SK-N-SH treated with all-trans-retinoic acid at 6 μM for 48 hours (cell line): ENCODE measurements at regions not wholly inside any gene's neighbourhood (a gene's known extent, or its start where the extent isn't known, plus 50 kb on each side); places are given as distances from the start of the nearest gene placed in this dataset.
A peak's percentile ranks its signal among the peaks of the same experiment; 100 is the strongest.

ENCODE experiments used
- ATAC-seq: fragments of 200-7000 bp; cut with Tn5 transposase; 3 replicates; pipeline ENCODE4 v1.9.1; 2020; ENCODE audit warnings: mild to moderate bottlenecking, moderate library complexity
- ARNTL ChIP-seq: fragments of 450-650 bp; formaldehyde crosslinking; IDR thresholded peaks from 2 replicates; pipeline ENCODE4 v1.5.0; 2020; ENCODE audit warnings: low read depth, mild to moderate bottlenecking, moderate library complexity, borderline replicate concordance
- BACH2 ChIP-seq: fragments of 250-450 bp; sonication (Bioruptor Pico); IDR thresholded peaks from 2 replicates; pipeline ENCODE4 v1.9.0; 2021; ENCODE audit warnings: mild to moderate bottlenecking, borderline replicate concordance
- CREB5 ChIP-seq: fragments of 250-450 bp; sonication (Bioruptor Pico); IDR thresholded peaks from 2 replicates; pipeline ENCODE4 v1.5.1; 2020; ENCODE audit warnings: low read depth, mild to moderate bottlenecking, moderate library complexity
- CSDC2 ChIP-seq: fragments of 250-450 bp; sonication (Bioruptor Pico); IDR thresholded peaks from 2 replicates; pipeline ENCODE4 v1.5.0; 2020; ENCODE audit warnings: mild to moderate bottlenecking, moderate library complexity
- ESRRG ChIP-seq: fragments of 250-450 bp; sonication (Bioruptor Pico); IDR thresholded peaks from 2 replicates; pipeline ENCODE4 v1.6.1; 2021; ENCODE audit warnings: mild to moderate bottlenecking
- GLIS3 ChIP-seq: fragments of 250-450 bp; sonication (Bioruptor Pico); IDR thresholded peaks from 2 replicates; pipeline ENCODE4 v1.5.0; 2020; ENCODE audit warnings: mild to moderate bottlenecking, moderate library complexity
- ISL1 ChIP-seq: fragments of 250-450 bp; sonication (Bioruptor Pico); IDR thresholded peaks from 2 replicates; pipeline ENCODE4 v2.1.2; 2022; ENCODE audit warnings: mild to moderate bottlenecking, moderate library complexity
- OSR1 ChIP-seq: fragments of 250-450 bp; sonication (Bioruptor Pico); IDR thresholded peaks from 2 replicates; pipeline ENCODE4 v1.8.0; 2022; ENCODE audit warnings: moderate library complexity, mild to moderate bottlenecking, inconsistent platforms
- POU6F1 ChIP-seq: fragments of 250-450 bp; sonication (Bioruptor Pico); IDR thresholded peaks from 2 replicates; pipeline ENCODE4 v1.8.0; 2021; ENCODE audit warnings: low read depth, mild to moderate bottlenecking, moderate library complexity, borderline replicate concordance
- PPARA ChIP-seq: fragments of 250-450 bp; sonication (Bioruptor Pico); IDR thresholded peaks from 2 replicates; pipeline ENCODE4 v1.5.0; 2020; ENCODE audit warnings: mild to moderate bottlenecking, borderline replicate concordance
- RARB ChIP-seq: fragments of 250-450 bp; sonication (Bioruptor Pico); IDR thresholded peaks from 2 replicates; pipeline ENCODE4 v1.8.0; 2021; ENCODE audit warnings: mild to moderate bottlenecking, moderate library complexity
- SNAI2 ChIP-seq: fragments of 250-450 bp; sonication (Bioruptor Pico); IDR thresholded peaks from 2 replicates; pipeline ENCODE4 v1.5.0; 2020; ENCODE audit warnings: mild to moderate bottlenecking, moderate library complexity
- TCF4 ChIP-seq: fragments of 250-450 bp; sonication (Bioruptor Pico); IDR thresholded peaks from 2 replicates; pipeline ENCODE4 v1.8.0; 2021; ENCODE audit warnings: mild to moderate bottlenecking, moderate library complexity, borderline replicate concordance
- TOX ChIP-seq: fragments of 250-450 bp; sonication (Bioruptor Pico); IDR thresholded peaks from 2 replicates; pipeline ENCODE4 v1.8.0; 2021; ENCODE audit warnings: mild to moderate bottlenecking, moderate library complexity, borderline replicate concordance
- ZC3H10 ChIP-seq: fragments of 250-450 bp; sonication (Bioruptor Pico); IDR thresholded peaks from 2 replicates; pipeline ENCODE4 v1.5.1; 2021; ENCODE audit warnings: mild to moderate bottlenecking, moderate library complexity
- ZFP3 ChIP-seq: fragments of 250-450 bp; sonication (Bioruptor Pico); IDR thresholded peaks from 2 replicates; pipeline ENCODE4 v1.5.0; 2020; ENCODE audit warnings: mild to moderate bottlenecking, moderate library complexity
- ZFP30 ChIP-seq: fragments of 450-650 bp; formaldehyde crosslinking; IDR thresholded peaks from 2 replicates; pipeline ENCODE4 v1.5.0; 2022; ENCODE audit warnings: mild to moderate bottlenecking, moderate library complexity
- ZNF565 ChIP-seq: fragments of 450-650 bp; formaldehyde crosslinking; conservative IDR thresholded peaks from 2 replicates; pipeline ENCODE4 v1.5.0; 2020; ENCODE audit warnings: low read depth, mild to moderate bottlenecking, moderate library complexity
- ZNF70 ChIP-seq: fragments of 450-650 bp; formaldehyde crosslinking; IDR thresholded peaks from 2 replicates; pipeline ENCODE4 v1.5.0; 2020; ENCODE audit warnings: mild to moderate bottlenecking, moderate library complexity
- ZNF8 ChIP-seq: fragments of 450-650 bp; formaldehyde crosslinking; IDR thresholded peaks from 2 replicates; pipeline ENCODE4 v1.5.0; 2020; ENCODE audit warnings: mild to moderate bottlenecking, moderate library complexity

- TF ChIP-seq ZC3H10 (CRISPR knock-in tag), result no peak
- no peak for ATAC-seq
These were observed 127.8 kb downstream of the FOXD2 start for GRCh38 chr1:47565676-47566075.

- no peak for ATAC-seq
- no peak for TF ChIP-seq OSR1
- TF ChIP-seq TOX, result no peak
- TF ChIP-seq CREB5 (CRISPR knock-in tag), result no peak
- no peak for TF ChIP-seq ZNF8
- TF ChIP-seq TCF4, result no peak
- no peak for TF ChIP-seq BACH2 (CRISPR knock-in tag)
- TF ChIP-seq ARNTL (CRISPR knock-in tag), result no peak
- no peak for TF ChIP-seq GLIS3
- TF ChIP-seq ZNF565 (CRISPR knock-in tag), result no peak
- TF ChIP-seq ZFP3, result no peak
- no peak for TF ChIP-seq SNAI2 (CRISPR knock-in tag)
- TF ChIP-seq ESRRG (CRISPR knock-in tag), result no peak
- TF ChIP-seq ISL1, result no peak
- TF ChIP-seq PPARA (CRISPR knock-in tag), result no peak
- no peak for TF ChIP-seq ZFP30 (CRISPR knock-in tag)
- TF ChIP-seq POU6F1 (CRISPR knock-in tag), result no peak
- no peak for TF ChIP-seq ZNF70 (CRISPR knock-in tag)
- no peak for TF ChIP-seq CSDC2 (CRISPR knock-in tag)
- no peak for TF ChIP-seq RARB (CRISPR knock-in tag)
These were observed 130.9 kb downstream of the FOXD2 start for GRCh38 chr1:47568763-47569162.

- ATAC-seq, result no peak
- TF ChIP-seq ARNTL (CRISPR knock-in tag) (no peak), GLIS3 (no peak), PPARA (CRISPR knock-in tag) (no peak)
These were observed 131.4 kb downstream of the FOXD2 start for GRCh38 chr1:47569261-47569660.

DNA sequence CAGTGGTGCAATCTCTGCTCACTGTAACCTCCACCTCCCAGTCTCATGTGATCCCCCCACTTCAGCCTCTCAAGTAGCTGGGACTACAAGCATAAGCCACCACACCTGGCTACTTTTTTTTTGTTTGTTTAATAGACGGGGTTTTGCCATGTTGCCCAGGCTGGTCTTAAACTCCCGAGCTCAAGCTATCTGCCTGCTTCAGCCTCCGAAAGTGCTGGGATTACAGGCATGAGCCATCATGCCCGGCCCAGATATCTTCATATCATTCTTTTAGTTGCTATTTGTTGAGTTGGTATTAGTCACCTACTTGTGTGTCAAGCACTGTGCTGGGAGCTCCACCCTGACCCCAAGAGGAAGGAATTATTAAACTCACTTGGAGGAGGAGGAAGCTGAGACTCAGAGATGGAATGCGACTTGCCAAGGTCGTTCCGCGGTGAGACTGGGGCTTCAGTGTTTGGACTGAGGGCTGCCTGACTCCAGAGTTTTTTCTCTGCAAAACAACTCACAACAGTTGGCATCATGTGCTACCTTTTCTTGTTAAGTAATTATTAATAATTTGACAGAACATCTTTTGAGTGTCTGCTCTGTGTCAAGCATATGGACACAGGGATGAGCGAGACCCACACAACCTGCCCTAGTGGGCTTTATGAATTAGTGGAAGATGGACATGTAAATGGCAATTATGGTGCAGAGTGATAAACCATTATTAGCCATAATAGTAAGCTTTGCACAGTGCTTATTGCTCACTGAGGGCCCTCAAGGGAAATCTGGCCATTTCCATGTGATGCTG is 132.0 kb downstream of the FOXD2 start:
- ATAC-seq, result peak; percentile 95
- TF ChIP-seq ZC3H10 (CRISPR knock-in tag), result no peak
- TF ChIP-seq CSDC2 (CRISPR knock-in tag), result no peak
- TF ChIP-seq ISL1, result no peak
- TF ChIP-seq BACH2 (CRISPR knock-in tag), result no peak
- no peak for TF ChIP-seq RARB (CRISPR knock-in tag)
- TF ChIP-seq TCF4, result no peak

GRCh38 chr1:47571161-47571560 is 133.3 kb downstream of the FOXD2 start:
- no peak for ATAC-seq
- no peak for TF ChIP-seq PPARA (CRISPR knock-in tag)
- TF ChIP-seq TOX, result no peak

DNA sequence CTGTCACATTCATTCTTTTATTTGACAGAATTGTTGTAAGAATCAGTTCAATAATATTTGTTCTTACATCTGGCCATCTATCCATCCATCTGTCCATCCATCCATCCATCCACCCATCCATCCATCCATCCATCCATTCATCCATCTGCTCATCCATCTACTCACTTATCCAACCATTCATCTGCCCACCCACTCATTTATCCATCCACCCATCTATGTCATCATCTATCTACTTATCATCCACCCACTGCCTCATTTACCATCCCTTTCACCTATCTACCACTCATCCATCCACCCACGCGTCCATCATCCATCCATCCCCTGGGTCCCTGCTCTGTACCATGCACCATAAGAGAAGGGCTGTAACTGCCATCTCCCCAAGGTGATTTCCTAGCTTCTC is 134.1 kb downstream of the FOXD2 start:
- no peak for ATAC-seq
- no peak for TF ChIP-seq ZFP30 (CRISPR knock-in tag)
- TF ChIP-seq CREB5 (CRISPR knock-in tag), result no peak
- no peak for TF ChIP-seq ZNF565 (CRISPR knock-in tag)
- TF ChIP-seq, all 23 proteins: peak for 0
